ENCODE measurements at regions not wholly inside any gene's neighbourhood (a gene's known extent, or its start where the extent isn't known, plus 50 kb on each side); places are given as distances from the start of the nearest gene placed in this dataset.

- TF ChIP-seq CTCF (IDR thresholded peaks at IDR 0.05), result no peak
- TF ChIP-seq POLR2A (IDR thresholded peaks at IDR 0.05), result no peak
Measured at GRCh38 chr7:118945911-118946682, 721.6 kb downstream of the ANKRD7 start.

Measured in vagina (tissue), 2 donors.